ENCODE measurements at regions not wholly inside any gene's neighbourhood (a gene's known extent, or its start where the extent isn't known, plus 50 kb on each side); places are given as distances from the start of the nearest gene placed in this dataset.

DNA sequence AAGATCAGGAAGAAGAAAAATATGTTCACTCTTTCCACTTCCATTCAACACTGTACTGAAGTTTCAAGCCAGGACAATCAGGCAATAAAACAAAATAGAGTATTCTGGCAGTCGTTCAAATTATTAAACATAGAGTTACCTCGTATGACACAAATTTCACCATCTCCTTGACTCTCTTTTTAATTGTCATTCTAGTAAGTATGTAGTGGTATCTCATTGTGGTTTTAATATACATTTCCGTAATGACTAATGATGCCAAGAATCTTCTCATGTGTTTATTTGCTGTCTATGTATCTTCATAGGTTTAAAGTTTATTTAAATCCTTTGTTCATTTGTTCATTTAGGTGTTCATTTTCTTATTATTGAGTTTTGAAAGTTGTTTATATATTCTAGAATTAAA lies 352.2 kb downstream of the IDS start:
- no peaks in the 10 kb centered on the region for H3K27me3 ChIP-seq
- no peak overlapping the region for H3K27ac ChIP-seq
- TF ChIP-seq, protein P1, sequence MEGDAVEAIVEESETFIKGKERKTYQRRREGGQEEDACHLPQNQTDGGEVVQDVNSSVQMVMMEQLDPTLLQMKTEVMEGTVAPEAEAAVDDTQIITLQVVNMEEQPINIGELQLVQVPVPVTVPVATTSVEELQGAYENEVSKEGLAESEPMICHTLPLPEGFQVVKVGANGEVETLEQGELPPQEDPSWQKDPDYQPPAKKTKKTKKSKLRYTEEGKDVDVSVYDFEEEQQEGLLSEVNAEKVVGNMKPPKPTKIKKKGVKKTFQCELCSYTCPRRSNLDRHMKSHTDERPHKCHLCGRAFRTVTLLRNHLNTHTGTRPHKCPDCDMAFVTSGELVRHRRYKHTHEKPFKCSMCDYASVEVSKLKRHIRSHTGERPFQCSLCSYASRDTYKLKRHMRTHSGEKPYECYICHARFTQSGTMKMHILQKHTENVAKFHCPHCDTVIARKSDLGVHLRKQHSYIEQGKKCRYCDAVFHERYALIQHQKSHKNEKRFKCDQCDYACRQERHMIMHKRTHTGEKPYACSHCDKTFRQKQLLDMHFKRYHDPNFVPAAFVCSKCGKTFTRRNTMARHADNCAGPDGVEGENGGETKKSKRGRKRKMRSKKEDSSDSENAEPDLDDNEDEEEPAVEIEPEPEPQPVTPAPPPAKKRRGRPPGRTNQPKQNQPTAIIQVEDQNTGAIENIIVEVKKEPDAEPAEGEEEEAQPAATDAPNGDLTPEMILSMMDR (IDR thresholded peaks at IDR 0.05) = no peak
- TF ChIP-seq POLR2A (IDR thresholded peaks at IDR 0.05) = no peak
- DNase-seq = no peak
- no peaks in the 10 kb centered on the region for H3K36me3 ChIP-seq
- intact Hi-C loops (cut with DNase I; ENCODE audit: low total_unique reads) = no loop called here
- no peaks in the 10 kb centered on the region for H3K9me3 ChIP-seq
- H3K4me1 ChIP-seq = no peaks in the 10 kb centered on the region
- H3K4me3 ChIP-seq = no peak overlapping the region

DNA sequence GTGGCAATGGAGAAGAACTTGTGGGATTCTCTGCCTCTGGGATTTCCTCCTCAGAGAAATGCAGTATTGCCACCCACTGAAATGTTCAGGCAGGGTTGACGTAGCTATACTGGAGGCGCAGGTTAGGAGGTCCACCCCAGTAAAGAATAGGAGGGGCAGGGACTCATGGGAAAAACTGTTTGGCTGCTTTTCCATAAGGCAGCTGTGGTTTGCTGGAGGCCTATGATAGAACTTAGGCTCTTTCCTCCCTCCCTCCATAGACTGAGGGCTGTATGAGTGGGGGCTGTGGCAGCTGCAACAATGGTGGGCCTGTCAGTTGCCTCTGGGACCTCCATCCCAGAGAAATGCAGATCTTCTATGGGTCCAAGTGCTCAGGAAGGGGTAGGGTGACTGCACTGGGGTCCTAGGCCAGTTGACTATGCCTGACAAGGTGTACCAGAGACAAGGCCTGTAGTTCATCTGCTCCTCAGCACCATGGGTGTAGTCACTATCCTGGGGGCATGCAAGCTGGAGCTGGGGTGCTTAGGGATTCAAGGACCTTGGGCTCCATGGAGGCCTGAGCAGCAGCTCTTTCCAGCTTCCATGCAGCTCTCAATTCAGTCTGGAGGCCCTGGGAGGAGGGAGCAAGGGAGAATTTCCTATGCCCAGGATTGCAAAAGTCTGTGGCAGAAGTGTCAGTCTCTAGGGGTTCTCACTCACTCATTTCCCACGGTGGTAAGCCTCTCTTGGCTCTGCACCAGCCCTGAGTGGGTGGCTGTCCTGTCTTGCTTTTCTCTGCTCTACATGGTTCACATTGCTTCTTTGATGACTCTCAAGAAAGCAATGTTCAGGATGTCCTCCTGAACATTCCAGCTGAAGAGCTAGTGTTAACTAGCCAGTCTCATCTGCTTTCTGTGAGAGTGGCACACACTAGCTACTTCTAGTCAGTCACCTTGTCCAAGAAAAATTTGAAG lies 353.0 kb downstream of the IDS start:
- no peak for TF ChIP-seq POLR2A (IDR thresholded peaks at IDR 0.05)
- TF ChIP-seq, protein P1 (IDR thresholded peaks at IDR 0.05) = no peak
- no peak for DNase-seq
- Histone ChIP-seq H3K4me3 (no peak overlapping the region), H3K27me3 (no peaks in the 10 kb centered on the region), H3K27ac (no peak overlapping the region), H3K9me3 (no peaks in the 10 kb centered on the region), H3K36me3 (no peaks in the 10 kb centered on the region), H3K4me1 (no peaks in the 10 kb centered on the region)
- intact Hi-C loops (cut with DNase I; ENCODE audit: low total_unique reads) = no loop called here

DNA sequence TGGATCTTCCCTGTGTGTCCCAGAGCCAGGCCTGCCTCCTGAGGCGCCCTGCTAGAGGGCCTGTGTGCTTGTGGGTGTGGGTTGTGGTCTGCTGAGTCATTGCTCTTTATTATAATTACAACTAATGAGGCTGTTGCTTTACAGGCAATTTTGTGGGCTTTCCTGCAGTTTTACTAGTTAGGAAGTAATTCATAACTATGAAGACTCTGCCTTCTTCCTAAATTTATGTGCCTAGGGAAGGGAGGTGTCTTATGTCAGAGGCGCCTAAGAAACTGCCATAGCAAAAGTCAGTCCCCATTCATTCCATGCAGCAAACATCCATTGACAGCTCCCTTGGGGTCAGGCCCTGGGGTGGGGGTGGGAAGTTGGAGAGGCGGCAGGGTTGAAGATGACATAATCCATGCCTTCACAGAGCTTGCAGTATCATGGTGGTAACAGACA lies 359.2 kb downstream of the IDS start:
- no peaks in the 10 kb centered on the region for H3K27me3 ChIP-seq
- no peak overlapping the region for H3K4me3 ChIP-seq
- no peaks in the 10 kb centered on the region for H3K36me3 ChIP-seq
- intact Hi-C loops (cut with DNase I; ENCODE audit: low total_unique reads) = no loop called here
- H3K27ac ChIP-seq = no peak overlapping the region
- H3K4me1 ChIP-seq = no peaks in the 10 kb centered on the region
- no peaks in the 10 kb centered on the region for H3K9me3 ChIP-seq
- DNase-seq = no peak
- TF ChIP-seq, protein P1 (IDR thresholded peaks at IDR 0.05) = no peak
- TF ChIP-seq POLR2A (IDR thresholded peaks at IDR 0.05) = no peak

DNA sequence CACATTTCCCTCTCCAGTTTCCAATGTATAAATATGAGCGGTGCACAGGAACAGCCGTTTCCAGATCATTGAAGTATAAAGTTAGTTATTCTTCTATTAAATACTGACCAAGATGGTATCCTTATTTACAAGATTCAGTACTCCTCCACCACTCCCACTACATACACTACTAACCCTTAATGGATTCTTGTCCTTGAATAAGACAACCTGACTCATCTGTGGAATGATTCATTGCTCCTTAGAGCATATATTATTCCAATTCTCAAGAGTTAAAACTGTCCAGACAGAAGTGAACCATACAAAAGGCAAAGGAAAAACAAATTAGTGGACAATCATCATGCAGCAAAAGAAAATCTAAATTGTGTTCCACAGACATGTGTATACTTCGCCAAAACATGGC lies 373.3 kb downstream of the IDS start:
- DNase-seq = no peak
- H3K36me3 ChIP-seq = no peaks in the 10 kb centered on the region
- intact Hi-C loops (cut with DNase I; ENCODE audit: low total_unique reads) = no loop called here
- no peak for TF ChIP-seq POLR2A (IDR thresholded peaks at IDR 0.05)
- TF ChIP-seq, protein P1 (IDR thresholded peaks at IDR 0.05) = no peak
- H3K9me3 ChIP-seq = no peaks in the 10 kb centered on the region
- no peaks in the 10 kb centered on the region for H3K27me3 ChIP-seq
- H3K27ac ChIP-seq = no peak overlapping the region
- no peaks in the 10 kb centered on the region for H3K4me1 ChIP-seq
- H3K4me3 ChIP-seq = no peak overlapping the region

DNA sequence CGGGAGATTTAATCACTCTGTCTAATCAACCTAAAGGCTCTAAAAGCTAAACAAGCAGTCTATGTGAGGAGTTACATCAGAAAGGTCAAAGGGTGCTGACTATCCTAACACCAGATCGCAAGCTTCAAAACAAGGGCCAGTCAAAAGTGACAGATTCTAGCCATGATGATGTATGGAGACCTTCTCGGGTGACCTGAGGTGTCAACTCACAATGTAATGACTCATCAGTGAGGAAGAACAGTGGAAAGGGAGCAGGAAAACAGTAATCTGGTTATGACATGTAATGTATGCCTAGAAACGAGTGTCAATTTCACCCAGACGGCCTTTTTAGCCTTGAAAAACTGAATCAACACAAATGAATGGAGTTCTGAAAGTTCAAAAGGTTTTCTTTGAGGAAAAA lies 375.3 kb downstream of the IDS start:
- no peak overlapping the region for H3K4me3 ChIP-seq
- H3K27ac ChIP-seq = no peak overlapping the region
- DNase-seq = no peak
- intact Hi-C loops (cut with DNase I; ENCODE audit: low total_unique reads) = no loop called here
- no peaks in the 10 kb centered on the region for H3K9me3 ChIP-seq
- no peaks in the 10 kb centered on the region for H3K4me1 ChIP-seq
- no peaks in the 10 kb centered on the region for H3K27me3 ChIP-seq
- TF ChIP-seq POLR2A (IDR thresholded peaks at IDR 0.05) = no peak
- TF ChIP-seq, protein P1 (IDR thresholded peaks at IDR 0.05) = no peak
- H3K36me3 ChIP-seq = no peaks in the 10 kb centered on the region
